ENCODE measurements at regions not wholly inside any gene's neighbourhood (a gene's known extent, or its start where the extent isn't known, plus 50 kb on each side); places are given as distances from the start of the nearest gene placed in this dataset.

- no peak for TF ChIP-seq POLR2AphosphoS5 (IDR thresholded peaks at IDR 0.05)
- TF ChIP-seq CTCF (IDR thresholded peaks at IDR 0.05): no peak
- TF ChIP-seq EP300 (IDR thresholded peaks at IDR 0.05): no peak
- no peak for TF ChIP-seq POLR2A (IDR thresholded peaks at IDR 0.05)
Observed at GRCh38 chr4:105075045-105075444, 71.6 kb upstream of the TET2 start.
